ENCODE measurements at regions not wholly inside any gene's neighbourhood (a gene's known extent, or its start where the extent isn't known, plus 50 kb on each side); places are given as distances from the start of the nearest gene placed in this dataset.

GRCh38 chr16:59242556-59242955 lies 508.4 kb upstream of the GOT2 start:
- peak; percentile 71 to 75 for DNase-seq

GRCh38 chr16:59238246-59238645 lies 504.1 kb upstream of the GOT2 start:
- no peak for DNase-seq

DNA sequence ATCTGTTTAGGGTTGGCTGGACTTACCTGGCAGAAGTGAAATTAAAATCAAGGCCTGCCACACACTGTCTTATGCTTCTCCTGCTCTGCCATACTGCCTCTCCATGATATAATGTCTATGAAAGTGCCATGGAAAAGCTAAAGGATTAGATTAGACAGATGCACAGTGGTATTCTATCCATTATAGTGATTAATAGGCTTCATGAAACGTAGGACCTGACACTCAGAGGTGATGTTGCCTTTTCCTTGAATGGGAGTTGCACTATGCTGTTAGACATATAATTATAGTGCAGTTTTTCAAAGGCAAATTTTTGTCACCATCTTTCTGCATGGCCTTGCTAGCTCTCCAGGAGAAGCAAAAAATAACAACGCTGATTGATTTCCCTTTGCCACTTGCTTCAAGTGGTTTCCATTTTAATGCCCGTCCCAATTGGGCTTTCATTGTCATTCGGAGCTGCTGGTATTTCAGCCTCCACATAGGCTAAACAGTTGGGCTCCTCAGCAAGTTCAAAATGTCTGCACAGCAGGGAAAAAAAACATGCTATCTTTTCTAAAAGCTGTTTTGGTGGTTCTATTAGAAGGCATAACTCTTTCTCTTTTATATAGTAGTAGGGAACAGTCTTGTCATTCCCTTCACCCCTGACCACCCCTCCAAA lies 502.8 kb upstream of the GOT2 start:
- no peak for DNase-seq

- DNase-seq, result no peak
Measured at GRCh38 chr16:59224401-59224800, 490.3 kb upstream of the GOT2 start.

DNA sequence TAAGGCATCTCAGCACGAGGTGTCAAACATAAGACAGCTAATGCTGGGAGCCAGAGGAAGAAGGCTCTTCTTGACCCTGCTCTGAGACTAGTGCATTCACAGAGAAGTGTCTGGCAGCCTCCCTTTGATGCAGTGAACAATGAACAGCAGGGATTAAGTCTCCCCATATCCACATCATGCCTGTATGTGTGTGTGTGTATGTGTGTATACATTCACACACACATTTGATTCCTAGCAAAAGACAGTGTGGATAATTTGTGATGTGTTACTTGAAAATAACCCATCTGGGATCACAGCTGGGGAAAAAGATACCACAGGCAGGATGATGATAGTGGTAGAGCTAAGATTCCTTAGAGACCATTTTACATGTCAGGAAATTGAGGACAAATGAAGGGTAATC lies 485.9 kb upstream of the GOT2 start:
- DNase-seq, result no peak

DNA sequence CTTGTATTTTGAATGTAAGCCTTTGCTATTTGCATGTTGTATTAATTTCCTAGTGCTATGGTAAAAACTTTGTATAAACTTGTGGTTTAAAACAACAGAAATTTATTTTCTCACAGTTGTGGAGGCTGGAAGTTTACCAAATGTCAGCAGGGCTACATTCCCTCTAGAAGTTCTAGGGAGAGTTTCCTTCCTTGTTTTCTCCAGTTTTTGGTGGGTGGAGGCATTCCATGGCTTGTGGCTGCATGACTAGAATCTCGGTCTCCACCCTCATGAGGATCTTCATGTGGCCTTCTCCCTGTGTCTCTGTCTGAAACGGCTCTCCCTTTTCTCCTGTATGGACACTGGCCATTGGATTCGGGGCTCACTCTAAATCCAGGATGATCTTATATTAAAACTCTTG lies 482.2 kb upstream of the GOT2 start:
- DNase-seq, result no peak

DNA sequence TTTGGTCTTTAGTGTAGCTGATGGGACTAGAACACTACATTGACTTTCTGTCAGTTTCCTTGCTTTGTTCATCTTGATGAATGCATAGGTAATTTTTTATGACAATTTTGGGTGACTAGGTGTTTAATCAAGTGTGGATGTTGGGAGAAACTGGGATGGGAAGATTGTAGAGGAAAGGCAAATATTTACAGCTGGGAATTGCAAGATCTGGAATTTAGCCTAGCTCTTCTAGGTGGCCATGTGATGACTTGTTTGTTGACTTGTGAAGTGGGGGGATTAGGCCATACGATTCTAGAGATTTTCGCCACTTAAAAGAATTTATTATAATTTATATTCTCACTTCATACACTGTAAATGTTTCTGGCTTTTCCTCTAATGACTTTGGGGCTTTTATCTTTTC lies 480.3 kb upstream of the GOT2 start:
- no peak for DNase-seq

DNA sequence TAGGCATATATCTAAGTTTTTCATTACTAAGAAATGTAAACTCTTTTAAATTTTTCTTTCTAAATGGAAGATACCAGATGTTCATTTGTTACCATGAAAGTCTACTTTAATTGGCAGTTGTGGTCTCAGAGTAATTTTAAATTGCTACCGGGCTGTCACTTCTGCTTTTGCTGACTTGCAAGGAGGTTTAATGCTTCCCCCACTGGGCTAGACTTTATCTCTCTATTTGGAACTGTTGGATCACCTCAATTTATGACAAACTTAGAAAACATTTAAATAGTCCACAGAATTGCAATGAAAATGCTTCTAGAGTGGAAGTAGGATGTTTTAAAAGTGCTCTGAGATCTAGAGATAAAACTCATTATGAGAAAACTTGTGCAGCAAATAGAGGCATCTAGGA lies 479.8 kb upstream of the GOT2 start:
- DNase-seq, result no peak

DNA sequence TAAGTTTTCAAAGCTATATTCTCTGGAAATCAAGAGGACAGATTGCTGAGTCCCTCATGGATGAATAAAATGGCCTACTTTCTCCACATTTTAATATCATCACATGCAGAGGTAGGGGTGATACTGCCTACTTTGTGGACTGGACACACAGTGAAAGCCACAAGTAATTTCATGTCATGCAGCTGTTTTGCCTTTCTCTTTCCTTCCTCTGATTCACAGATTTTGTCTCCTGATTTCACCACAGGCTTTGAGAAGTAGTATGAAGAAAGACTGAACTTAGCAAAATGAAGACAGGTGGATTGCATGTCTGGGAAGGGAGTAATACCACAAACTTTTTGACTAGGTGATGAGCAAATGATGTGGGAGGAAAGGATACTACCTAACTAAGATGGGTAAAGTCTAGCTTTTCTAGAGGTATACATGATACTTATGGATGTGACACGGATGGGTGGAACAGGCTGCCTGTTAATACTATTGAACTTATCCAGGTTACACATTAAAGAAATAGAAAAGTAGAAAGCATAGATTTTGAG lies 478.4 kb upstream of the GOT2 start:
- no peak for DNase-seq

DNA sequence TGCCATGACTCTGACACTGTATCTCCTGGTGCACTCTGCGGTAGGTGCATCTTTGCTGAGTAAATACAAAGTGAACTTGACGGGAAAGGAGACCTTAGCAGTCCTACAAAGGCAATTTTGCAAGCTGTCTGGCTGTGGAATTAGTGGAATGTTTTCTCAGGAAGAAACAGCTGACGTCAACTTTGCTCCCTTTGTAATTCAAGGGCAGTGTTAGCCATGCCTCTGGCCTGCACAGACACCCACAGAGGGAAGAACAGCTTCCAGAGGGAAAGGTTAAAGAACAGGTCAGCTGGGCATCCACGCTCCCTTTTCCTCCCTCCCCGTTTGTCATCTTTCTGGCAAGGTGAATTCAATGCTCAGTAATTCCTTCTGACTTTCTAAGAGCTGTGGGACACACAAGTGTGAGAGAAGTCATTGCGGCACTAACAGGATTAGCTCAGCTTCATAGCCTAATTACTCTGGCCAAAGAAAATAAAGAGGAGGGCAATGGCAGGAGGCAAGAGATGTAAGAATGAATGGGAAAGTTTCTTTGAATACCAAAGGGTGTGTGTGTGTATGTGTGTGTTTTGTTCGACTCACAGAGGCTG lies 476.9 kb upstream of the GOT2 start:
- no peak for DNase-seq

DNA sequence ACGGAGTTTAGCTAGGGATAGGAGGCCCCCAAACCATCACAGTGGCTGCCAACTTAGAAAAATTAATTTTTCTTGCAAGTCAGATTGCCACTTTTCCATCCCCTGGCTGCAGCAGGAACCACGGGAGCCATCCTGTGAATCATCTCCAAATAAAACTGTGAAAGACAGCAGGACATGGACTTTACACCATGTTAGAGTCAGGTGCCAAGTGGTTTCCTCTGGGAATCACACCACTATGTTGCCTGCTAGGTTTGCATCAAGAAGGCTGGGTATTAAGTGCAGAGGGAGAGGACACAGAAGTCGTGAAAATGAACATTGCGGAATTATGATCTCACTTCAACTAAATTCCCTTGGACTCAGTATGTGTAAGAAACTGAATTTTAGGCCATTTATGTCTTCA lies 471.3 kb upstream of the GOT2 start:
- DNase-seq, result no peak

- DNase-seq, result no peak
Measured at GRCh38 chr16:59204589-59204988, 470.5 kb upstream of the GOT2 start.

DNA sequence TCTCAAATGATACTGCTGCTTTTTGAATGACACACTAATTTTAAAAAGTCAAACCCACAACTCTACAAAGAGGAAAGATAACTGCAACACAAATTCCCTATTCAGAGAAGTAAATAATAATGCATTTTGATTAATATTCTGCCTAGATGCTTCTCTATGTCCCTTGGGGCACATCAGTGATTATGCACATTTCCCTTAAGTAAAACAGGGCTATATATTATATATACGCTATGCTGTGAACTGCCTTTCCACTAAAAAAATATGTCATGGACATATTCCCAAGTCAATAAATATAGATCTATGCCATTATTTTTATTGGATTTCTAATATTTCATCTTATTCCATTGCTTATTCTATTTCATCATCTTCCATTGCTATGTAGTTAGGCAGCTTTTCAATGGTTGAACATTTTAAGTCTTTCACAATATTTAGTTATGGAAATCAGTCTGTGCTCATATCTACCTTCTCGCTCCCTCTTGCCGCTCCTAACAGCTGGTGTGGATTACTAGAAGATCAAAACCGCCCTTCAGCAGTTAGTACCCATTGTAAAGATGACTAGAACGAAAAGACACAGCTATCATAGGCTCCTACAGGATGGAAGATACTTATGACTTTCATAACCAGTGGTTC lies 468.2 kb upstream of the GOT2 start:
- no peak for DNase-seq

- DNase-seq, result no peak
Measured at GRCh38 chr16:59201821-59202220, 467.7 kb upstream of the GOT2 start.

GRCh38 chr16:59201160-59201559 lies 467.0 kb upstream of the GOT2 start:
- no peak for DNase-seq

DNA sequence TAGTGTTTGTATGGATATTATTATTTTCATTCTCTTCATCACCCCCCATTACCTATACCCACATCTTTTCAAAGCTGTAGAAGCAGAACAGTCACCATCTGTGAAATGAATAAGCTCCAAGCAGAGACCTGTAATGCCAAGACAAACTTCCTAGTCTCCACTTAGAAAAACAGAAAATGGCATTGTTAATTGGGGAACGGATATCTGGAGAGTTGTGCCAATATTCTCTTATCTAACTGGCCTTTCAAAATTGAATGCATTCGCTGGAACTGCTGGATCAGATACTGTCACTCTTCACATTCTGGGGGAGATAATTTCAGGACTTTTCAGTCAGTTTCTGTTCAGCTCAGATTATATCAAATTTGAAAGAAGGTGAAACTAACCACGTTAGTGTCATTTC lies 464.4 kb upstream of the GOT2 start:
- DNase-seq, result no peak

GRCh38 chr16:59195242-59195641 lies 461.1 kb upstream of the GOT2 start:
- no peak for DNase-seq

DNA sequence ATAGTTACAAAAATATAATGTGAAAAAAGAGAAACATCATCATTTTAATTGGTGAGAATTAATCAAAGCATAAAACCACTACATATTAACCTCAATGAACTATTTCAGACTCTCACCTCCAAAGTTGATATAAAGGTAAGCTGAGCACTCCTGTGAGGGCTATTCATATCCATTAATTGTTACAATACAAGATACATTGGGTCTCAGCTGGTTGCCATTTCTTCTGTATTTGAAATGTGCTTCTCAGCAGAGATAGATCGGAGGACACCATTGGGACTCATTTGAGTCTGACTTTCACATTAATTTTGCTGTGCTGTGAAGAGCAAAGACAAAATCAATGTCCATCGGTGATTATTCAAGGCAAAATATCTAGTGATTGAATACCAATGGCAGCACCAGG lies 459.5 kb upstream of the GOT2 start:
- DNase-seq, result no peak

- DNase-seq, result no peak
Measured at GRCh38 chr16:59192551-59193199, 458.6 kb upstream of the GOT2 start.

- no peak for DNase-seq
Measured at GRCh38 chr16:59190731-59191130, 456.6 kb upstream of the GOT2 start.

- no peak for DNase-seq
Measured at GRCh38 chr16:59188029-59188428, 453.9 kb upstream of the GOT2 start.

- DNase-seq, result no peak
Measured at GRCh38 chr16:59181821-59182420, 447.8 kb upstream of the GOT2 start.

GRCh38 chr16:59180083-59180476 lies 446.0 kb upstream of the GOT2 start:
- DNase-seq, result no peak
